T-helper 1 cell (primary cell): ENCODE measurements at regions not wholly inside any gene's neighbourhood (a gene's known extent, or its start where the extent isn't known, plus 50 kb on each side); places are given as distances from the start of the nearest gene placed in this dataset.

Source experiments
- DNase-seq, 5 donors: peaks; one replicate each; pipeline ENCODE4 v3.0.0-alpha.2; 2012 to 2020

DNA sequence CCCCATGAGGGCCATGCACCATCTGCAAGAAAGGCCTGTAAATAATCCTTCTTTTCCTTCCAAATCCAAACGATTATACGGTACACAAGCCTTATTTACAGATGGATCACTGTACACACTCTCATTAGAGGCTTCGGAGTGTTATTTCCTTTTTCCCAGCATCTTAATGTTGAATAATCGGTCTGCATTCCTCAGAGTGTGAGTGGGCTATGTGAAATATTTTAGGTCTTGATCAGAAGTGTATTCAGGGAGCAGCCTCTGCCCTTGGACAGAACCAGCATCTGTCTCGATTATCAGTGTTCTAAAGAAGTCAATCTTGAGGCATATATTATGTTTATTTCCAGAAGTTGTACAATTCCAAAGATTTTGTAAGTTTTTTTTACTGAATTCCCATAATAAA is 340.6 kb downstream of the SEC23A start:
- DNase-seq = no peak

DNA sequence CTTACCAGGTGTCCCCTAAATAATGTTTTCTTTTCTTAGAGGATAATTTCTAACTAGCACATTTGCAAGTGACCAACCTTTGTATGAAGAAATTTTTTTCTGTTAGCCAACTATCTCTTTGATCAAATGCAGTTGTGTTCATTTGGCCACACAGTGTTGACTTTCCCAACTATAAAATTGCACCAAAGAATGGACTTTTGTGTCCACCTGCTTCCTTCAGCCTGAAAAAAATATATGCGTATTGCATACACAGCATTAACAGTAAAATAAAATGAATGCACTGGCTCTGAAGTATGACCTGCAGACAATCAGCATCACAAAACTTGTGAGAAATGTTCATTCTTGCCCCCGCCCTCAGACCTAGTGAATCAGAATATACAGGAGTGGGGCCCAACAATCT is 342.0 kb downstream of the SEC23A start:
- no peak for DNase-seq

DNA sequence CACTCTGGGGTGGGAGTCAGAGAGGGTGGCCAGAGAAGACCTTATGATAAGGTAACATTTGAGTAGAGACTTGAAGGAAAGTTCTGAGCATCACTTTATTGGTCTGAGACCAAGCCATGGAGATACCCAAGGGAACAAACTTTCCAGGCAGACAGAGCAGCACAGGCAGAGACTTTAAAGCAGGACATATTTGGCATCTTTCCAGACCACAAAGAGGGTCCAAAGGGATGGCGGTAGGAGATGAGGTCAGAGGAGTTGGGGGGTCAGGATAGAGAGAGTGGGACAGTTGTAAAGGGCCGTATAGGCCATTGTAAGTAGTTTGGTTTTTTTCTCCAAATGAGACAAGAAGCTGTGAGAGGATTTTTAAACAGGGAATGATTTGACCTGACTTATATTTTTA is 344.4 kb downstream of the SEC23A start:
- DNase-seq = no peak

DNA sequence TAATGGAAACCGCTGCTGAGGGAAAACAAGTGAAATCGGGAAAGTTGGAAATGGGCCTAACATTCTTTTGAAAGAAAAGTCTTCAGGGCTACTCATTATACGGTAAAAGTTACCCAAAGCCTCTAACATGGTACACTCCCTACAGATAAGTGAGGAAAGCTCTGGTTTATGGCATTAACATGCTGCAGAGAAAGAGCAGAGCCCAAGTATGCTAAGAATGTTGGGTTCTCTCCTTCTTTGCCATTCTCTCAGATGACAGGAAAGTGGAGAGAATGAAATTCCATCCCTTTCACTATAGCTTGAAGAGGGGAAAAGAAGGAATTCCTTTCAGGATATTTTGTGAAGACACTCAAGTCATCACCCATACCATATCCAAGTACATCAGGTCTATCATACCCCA is 348.0 kb downstream of the SEC23A start:
- no peak for DNase-seq

DNA sequence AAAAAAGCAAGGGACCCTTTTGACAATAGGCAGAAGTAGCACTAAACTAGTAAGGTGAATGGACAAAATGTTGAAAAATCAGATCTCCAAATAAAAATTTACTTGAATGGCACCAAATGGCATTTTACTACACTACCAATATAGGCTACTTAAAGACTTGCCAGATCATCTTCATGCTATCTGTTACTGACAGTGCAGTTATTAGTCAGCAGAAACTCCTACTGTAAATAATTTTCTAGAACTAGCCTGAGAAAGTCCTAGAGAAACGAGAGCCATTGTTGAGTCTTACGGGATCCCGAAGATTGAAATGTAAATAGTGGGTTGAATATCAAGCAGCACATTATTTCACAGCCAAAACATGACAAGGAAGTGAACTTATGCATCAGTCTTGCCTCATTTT is 350.3 kb downstream of the SEC23A start:
- no peak for DNase-seq

DNA sequence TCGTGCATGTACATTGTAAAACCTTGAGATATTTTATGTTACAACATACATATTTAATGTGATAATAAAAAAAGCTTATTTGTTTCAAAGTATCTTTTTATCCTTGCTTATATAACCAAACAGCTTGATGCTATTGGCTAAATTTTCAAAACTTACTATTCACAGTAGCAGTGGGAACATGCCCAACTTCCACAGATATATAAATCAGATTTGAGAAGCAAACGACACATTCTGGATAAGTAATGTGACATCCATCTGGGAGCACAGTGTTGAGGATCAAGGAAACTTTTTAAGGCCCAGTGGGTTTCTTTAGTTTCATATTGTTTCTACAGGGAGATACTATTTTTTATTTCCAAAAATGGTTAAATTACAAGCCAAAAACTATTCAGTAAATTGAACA is 350.7 kb downstream of the SEC23A start:
- DNase-seq = no peak

DNA sequence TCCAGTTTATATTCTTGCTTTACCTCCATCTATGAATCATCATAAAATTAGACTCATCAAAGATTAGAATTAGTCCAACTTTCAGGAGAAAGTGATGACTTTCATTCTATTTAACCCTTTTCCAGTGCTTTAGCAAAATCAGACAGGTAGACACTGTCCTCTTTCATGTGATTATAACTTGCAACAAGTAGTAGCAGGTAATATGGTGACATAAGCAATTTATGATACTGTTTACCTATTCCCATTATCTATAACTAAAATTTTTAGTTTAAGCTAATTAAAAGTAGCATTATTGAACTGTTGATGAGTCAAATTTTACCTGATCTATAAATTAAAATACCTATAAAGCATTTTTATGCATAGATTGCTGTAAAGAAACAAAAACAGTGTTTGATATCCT is 351.6 kb downstream of the SEC23A start:
- no peak for DNase-seq

DNA sequence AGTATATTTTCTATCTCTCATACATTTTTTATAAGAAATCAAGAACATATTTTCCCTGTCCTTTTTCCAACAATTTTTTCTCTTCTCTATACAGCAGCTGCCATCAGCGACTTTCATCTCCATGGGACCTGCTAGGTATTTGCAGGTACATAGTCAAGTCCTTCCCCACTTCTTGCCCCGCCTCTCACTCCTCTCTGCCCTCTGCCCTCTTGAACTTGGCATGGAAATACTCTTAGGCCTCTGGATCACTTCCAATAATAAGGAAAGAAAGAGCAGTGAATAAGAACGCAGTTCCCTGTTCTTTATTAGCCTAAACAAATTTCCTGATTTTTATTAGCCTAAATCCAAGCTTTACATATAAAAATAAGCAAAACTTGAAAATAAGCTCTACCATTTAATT is 353.1 kb downstream of the SEC23A start:
- no peak for DNase-seq

DNA sequence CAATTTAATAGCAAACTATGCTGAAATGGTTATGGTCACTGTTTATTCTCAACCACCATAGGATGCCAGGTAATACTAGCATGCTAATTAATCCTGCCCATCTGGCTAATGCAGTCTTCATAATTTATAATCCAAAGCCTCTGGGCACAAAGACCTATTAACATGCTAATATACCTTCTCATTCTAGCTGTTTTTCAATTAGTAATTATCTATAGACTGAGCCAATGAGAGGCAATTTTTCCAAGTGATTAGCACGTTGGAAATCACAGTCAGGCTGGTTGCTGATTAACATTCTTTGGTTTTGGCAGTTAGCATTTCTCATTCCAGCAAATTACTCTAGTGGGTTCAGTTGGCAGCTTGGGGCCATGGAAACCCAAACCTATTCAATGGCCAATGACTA is 357.2 kb downstream of the SEC23A start:
- no peak for DNase-seq

DNA sequence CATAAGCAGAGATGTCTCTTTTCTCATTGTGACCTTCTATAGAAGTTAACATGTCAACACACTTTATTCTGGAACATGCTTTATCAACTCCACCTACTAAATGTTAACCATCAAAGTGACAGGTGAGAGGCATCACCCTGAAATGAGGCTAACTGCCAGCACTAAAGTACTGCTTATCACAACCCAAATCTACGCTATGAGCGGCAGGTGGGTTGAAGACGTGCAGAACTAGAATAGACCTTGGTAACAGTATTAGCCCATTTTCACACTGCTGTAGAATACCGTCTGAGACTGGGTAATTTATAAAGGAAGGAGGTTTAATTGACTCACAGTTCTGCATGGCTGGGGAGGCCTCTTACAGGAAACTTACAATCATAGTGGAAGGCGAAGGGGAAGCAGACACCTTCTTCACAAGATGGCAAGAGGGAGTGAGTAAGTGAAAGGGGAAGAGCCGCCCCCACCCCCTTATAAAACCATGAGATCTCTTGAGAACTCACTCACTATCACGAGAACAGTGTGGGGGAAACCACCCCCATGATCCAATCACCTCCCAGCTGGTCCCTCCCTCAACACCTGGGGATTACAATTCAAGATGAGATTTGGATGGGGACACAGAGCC is 359.0 kb downstream of the SEC23A start:
- no peak for DNase-seq

DNA sequence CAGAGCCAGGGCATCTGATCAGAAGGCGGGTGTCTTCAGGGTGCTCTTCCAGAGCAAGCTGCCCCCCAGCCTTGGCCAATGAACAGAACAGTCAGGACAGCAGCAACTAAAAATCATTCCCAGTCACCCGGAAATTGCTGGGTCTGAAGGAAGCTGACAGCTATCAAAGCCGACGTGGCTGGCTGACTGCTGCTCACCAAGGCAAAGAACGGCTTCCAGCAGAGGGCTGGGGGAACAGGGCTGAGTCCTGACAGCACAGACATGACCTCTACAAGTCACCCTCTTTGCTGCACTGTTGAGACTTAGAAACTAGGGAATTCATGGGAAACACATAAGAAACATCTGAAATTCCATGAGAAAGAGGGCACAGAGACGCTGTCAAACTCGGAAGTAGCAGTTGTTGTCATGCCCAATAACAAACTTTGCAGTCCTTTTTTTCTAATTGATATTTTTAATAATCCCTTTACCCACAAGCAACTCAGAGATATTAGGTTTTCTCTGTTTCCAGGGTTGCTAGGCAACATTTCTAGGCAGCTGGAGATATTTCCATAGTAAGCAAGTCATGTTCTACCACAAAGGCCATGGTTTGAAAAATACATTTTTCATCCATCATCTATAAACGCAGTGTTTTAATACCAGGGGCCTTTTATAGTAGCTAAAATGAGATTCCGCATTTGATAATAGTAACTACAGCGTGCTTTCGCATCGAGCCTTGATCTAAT is 365.2 kb downstream of the SEC23A start:
- no peak for DNase-seq

DNA sequence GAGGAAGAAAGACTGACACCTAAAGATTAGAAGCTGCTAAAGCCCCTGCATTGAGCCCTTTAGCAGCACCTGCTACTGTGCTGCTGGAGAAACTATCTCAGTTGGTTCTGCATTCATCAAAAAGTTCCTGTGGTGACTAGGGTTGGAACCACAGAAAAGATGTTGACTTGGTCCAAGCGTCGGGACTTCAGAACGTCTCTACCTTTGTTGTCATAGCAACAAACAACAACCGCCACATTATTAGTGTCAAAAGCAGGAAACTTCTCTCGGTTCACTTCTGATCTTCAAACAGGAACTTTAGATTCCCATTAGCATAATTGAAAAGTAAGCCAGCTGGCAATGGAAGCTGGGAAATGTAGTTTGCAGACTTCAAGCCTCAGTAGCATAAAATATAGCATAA is 368.0 kb downstream of the SEC23A start:
- DNase-seq = no peak

DNA sequence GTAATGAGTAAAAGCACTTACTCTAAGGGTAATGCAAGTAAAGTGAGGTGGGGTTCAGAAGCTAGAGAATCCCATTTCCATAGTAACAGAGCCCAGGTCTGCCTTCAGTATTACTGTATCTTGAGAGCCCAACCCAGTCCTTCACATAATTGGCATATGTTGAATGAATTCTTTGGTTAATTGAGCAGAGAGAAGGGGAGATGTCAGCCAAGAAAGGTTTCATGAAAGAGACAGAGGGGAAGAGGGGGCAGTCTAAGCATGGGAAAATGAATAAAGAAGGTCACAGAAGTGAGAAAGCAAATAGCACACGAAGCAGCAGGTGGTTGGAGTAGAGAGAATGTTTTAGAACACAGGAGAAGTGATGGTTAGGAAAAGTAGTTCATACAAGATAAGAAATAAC is 371.1 kb downstream of the SEC23A start:
- no peak for DNase-seq

DNA sequence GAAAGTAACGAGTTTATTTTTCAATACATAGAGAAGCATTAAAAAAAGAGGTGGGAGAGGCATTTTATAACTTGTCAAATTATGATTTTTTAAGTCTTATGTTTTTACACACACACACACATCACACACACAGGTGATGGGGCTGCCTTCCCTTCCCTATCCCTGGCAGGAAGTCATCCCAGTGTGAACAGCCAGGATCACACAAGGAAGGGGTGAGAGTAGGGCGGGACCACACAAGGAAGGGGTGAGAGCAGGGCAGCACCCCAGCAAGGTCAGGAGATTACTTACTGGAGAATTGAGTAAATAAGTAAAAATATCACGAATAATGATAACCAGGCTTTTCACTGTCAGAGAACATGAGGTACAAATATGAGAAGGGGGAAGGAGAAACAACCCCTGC is 372.6 kb downstream of the SEC23A start:
- DNase-seq = no peak

DNA sequence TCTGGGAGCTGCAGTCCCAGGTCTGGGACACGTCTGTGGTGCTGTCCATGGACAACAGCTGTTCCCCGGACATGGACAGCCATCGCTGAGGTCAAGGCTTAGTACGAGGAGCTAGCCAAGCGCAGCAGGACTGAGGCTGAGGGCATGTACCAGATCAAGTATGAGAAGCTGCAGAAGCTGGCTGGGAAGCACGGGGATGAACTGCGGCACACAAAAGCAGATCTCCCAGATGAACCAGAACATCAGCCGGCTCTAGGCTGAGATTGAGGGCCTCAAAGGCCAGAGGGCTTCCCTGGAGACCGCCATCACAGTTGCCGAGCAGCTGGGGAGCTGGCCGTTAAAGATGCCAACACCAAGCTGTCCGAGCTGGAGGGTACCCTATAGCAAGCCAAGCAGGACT is 375.3 kb downstream of the SEC23A start:
- no peak for DNase-seq

DNA sequence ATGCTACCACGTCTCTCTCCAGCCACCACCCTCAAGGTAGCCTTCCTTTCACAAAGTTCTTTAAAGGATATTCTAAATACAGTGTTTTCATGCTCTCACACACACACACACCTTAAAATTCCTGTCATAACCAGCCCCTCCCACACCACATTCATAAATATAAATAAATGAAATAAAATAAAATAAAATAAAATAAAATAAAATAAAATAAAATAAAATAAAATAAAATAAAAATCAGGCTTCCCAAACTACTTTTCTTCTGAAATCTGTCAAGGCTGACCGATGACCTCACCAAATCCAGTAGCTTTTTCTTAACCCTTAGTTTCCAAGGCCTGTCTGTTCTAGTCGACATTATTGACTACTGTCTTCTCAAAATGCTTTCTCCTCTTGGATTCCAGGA is 378.4 kb downstream of the SEC23A start:
- no peak for DNase-seq

DNA sequence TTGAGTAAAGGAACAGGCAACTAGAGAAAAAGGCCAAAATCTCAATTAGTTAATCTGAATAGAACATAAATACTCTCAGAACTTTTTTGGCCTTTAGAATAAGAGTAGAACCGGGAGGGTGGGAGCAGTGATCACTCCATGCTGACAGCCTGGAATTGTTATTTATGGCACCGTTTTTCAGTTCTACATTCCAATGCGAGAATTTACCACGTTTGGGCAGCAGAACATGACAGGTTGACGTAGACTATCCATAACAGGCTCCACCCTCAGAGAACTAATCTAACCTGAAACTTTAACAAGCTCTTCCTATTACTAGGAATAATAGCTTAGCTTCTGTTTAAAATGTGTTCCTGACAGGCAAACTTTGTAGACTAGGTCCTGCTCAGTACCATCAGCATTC is 379.1 kb downstream of the SEC23A start:
- no peak for DNase-seq

DNA sequence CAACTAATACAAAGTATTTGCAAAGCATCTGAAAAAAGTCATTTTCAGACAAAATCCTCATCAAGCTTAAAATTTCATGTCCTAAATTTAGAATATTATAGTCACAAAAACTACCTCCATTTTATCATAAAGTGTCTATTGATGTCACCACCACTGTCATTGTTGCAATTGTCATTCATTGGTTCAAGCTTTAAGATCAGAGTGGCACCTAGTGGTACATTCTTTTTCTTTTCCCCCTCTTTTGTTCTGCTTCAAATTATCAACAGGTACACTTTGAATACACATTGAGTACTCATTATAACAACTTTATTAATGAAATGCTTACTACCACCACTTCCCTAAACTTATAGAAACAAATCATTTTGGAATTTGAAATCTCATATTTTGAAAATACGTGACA is 379.8 kb downstream of the SEC23A start:
- no peak for DNase-seq

DNA sequence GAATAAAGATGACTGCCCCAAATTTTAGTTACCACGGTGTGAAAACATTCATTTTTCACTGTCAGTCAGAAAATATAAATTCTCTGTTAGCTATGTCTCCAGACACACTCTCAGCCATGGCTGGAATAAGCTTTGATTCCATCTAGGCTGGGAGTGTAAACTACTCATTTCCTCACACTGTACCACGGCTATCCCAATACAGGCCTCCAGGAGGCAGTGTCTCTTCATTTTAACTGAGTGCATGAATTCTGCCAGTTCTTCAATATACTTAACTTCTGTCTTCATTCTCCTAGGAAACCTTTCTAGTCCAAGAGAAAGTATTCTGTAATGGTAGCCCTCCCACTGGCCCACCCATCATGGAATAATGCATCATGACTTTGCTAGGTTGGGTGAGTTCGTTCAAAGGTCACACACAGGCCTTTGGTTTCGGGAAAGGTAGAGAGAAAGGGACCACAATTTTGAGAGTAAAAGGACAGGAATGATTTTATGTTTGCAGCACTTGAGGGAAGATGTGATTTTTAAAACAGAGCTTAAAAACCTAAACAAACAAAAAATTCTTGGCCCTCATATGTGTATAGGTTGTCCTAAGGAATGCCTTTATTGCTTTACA is 381.1 kb downstream of the SEC23A start:
- peak in 1 of 5 donors; percentile 11 for DNase-seq

DNA sequence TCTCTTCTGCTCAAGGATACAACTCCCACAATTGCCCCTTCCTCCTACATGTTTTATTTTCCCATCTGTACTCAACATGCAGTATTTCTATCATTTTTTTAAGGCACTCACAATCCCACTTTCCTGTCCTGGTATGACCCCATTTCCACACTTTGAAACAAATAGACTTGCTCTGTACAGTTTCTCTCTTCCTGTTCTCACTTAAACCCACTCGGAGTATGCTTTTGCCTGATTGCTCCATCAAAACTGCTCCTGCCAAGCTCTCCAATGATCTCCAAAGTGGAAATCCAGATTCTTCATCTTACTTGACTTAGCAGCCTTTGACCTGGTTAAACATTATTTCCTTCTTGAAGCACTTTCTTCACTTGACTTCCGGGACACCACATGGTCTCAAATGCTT is 384.5 kb downstream of the SEC23A start:
- no peak for DNase-seq

DNA sequence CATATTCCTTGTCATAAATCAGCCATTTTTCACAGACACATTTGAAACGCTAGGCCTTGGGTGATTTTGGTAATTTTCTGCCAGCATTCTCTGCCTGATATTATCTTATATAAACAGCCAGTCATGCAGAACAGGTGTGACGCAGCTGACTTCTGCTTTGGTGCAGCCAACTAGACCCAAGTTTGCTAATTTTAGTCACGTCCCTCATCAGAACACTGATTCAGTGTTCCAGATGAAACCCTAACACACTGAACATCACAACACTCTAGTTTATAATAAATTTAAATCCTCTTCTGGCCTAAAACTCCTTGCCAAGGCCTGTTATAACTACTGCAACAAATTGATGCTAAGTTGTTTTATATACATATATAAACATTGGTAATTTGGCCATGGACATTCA is 386.1 kb downstream of the SEC23A start:
- no peak for DNase-seq

DNA sequence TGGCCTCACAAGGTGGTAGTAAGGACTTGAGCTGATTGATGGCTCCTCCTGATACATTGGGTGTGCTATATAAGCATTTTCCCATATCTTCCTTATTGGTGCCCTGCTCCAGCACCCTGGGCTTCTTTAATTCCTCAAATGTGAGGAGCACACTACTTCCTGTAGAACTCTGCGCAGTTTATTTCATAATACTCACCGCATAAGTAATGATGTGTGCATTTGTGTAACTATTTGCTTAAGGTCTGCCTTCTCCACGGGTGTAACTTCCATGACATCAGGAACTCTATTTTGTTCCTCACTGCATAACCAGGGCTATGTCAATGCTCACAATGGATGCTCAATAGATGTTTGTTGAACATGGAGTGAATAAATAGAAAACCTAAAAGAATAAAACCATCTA is 392.2 kb downstream of the SEC23A start:
- no peak for DNase-seq

DNA sequence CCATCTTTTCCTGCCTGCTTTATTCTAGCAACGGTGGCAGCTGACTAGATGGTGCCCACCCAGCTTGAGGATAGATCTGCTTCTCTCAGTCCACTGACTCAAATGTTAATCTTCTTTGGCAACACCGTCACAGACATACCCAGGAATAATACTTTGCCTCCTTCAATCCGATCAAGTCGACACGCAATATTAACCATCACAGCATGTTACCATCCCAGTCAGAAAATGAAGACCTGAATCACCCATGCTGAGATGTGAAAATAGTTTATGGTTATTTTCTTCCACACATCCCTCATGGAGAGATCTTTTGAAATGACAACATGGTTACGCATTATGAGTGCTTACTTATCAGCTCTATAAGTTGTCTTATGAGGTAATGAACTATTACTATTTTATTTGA is 392.8 kb downstream of the SEC23A start:
- no peak for DNase-seq

DNA sequence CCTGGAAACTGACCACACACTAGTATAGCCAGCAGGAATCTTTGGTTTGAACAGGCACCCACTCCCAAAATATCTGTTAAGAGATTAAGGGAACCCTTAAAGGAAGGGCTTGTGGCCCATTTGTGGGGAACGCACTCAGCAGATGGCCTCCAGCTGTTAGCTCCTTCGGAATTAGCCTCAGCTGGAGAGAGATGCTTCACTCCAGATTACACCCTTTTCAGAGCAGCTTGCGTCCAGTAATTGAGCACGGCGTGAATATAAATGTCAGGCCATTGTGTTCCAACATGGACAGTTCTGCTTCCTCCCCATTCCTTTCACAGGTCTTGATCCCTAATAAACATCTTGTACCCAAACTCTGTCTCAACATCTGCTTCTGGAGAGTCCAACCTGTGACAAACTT is 397.8 kb downstream of the SEC23A start:
- no peak for DNase-seq

DNA sequence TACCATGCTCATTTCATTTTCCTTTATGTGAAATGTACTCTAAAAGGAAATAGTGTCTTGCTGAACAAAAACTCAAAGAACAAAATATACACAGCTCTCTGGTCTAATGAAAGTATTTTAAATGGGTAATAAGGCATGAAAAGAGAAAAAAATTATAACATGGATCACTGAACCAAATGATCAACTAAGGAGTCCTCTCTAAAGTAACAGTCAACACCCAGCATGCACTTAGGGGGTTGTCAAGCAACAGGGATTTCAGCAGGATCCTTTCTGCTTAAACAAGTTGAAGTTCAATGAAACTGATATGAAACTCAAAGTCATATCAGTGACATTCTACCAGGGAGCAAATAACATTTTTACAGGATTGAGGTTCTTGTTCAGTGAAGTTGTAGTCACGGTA is 398.8 kb downstream of the SEC23A start:
- no peak for DNase-seq
